ENCODE measurements at regions not wholly inside any gene's neighbourhood (a gene's known extent, or its start where the extent isn't known, plus 50 kb on each side); places are given as distances from the start of the nearest gene placed in this dataset.

DNA sequence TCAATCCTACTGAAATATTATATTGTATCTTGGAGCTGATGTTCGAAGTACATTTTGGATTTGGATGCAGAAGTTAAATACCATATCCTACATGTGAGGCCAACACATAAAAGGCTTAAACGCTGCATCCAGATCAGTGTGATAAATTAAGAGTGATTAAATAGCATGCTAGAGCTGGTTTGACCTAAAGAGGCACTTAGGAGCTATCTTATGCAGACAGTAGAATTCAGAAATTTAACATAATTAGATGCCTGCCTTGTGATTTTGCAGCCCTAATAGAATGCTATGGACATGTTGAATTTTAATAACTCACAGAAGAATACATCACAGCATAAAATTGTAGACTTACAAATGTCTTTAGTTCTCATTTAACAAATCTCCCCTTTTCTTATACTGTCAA, 501.2 kb upstream of the LINC00305 start:
- Mint-ChIP-seq H3K27me3 (ENCODE audit: low read depth) (no peaks in the 10 kb centered on the region), H3K4me1 (no peaks in the 10 kb centered on the region), H3K27ac (no peak overlapping the region), H3K9me3 (no peaks in the 10 kb centered on the region), H3K4me3 (no peak overlapping the region), H3K36me3 (no peaks in the 10 kb centered on the region)
- ChIA-PET CTCF (no interaction called here), POLR2A (interaction anchor here (0.6 kb wide), 1 partner anchor 469 kb away, joined by 3 read pairs; no protein-coding TSS in a partner anchor)
- no peak for DNase-seq (ENCODE audit: low spot score)
- TF ChIP-seq FOXK1 (CRISPR knock-in tag; IDR thresholded peaks at IDR 0.05) (no peak), JUN (CRISPR knock-in tag; IDR thresholded peaks at IDR 0.05) (no peak), PRRX2 (CRISPR knock-in tag; IDR thresholded peaks at IDR 0.05) (no peak), GRHL2 (CRISPR knock-in tag; IDR thresholded peaks at IDR 0.05; ENCODE audit: insufficient replicate concordance, severe bottlenecking) (no peak), ETV6 (CRISPR knock-in tag; IDR thresholded peaks at IDR 0.05) (no peak), ESRRA (CRISPR knock-in tag; IDR thresholded peaks at IDR 0.05; ENCODE audit: borderline replicate concordance) (no peak), ZNF423 (CRISPR knock-in tag; IDR thresholded peaks at IDR 0.05) (no peak), SOX15 (CRISPR knock-in tag; IDR thresholded peaks at IDR 0.05) (no peak), FOXJ3 (CRISPR knock-in tag; IDR thresholded peaks at IDR 0.05; ENCODE audit: borderline replicate concordance) (no peak), GTF2I (CRISPR knock-in tag; conservative IDR thresholded peaks at IDR 0.05) (no peak), OVOL2 (CRISPR knock-in tag; IDR thresholded peaks at IDR 0.05; ENCODE audit: borderline replicate concordance) (no peak)
- TF ChIP-seq, protein P1, sequence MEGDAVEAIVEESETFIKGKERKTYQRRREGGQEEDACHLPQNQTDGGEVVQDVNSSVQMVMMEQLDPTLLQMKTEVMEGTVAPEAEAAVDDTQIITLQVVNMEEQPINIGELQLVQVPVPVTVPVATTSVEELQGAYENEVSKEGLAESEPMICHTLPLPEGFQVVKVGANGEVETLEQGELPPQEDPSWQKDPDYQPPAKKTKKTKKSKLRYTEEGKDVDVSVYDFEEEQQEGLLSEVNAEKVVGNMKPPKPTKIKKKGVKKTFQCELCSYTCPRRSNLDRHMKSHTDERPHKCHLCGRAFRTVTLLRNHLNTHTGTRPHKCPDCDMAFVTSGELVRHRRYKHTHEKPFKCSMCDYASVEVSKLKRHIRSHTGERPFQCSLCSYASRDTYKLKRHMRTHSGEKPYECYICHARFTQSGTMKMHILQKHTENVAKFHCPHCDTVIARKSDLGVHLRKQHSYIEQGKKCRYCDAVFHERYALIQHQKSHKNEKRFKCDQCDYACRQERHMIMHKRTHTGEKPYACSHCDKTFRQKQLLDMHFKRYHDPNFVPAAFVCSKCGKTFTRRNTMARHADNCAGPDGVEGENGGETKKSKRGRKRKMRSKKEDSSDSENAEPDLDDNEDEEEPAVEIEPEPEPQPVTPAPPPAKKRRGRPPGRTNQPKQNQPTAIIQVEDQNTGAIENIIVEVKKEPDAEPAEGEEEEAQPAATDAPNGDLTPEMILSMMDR (IDR thresholded peaks at IDR 0.05): no peak
- TF ChIP-seq, protein P2, sequence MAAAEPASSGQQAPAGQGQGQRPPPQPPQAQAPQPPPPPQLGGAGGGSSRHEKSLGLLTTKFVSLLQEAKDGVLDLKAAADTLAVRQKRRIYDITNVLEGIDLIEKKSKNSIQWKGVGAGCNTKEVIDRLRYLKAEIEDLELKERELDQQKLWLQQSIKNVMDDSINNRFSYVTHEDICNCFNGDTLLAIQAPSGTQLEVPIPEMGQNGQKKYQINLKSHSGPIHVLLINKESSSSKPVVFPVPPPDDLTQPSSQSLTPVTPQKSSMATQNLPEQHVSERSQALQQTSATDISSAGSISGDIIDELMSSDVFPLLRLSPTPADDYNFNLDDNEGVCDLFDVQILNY (CRISPR knock-in tag; IDR thresholded peaks at IDR 0.05): no peak
- TF ChIP-seq, protein P3, sequence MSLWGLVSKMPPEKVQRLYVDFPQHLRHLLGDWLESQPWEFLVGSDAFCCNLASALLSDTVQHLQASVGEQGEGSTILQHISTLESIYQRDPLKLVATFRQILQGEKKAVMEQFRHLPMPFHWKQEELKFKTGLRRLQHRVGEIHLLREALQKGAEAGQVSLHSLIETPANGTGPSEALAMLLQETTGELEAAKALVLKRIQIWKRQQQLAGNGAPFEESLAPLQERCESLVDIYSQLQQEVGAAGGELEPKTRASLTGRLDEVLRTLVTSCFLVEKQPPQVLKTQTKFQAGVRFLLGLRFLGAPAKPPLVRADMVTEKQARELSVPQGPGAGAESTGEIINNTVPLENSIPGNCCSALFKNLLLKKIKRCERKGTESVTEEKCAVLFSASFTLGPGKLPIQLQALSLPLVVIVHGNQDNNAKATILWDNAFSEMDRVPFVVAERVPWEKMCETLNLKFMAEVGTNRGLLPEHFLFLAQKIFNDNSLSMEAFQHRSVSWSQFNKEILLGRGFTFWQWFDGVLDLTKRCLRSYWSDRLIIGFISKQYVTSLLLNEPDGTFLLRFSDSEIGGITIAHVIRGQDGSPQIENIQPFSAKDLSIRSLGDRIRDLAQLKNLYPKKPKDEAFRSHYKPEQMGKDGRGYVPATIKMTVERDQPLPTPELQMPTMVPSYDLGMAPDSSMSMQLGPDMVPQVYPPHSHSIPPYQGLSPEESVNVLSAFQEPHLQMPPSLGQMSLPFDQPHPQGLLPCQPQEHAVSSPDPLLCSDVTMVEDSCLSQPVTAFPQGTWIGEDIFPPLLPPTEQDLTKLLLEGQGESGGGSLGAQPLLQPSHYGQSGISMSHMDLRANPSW (CRISPR knock-in tag; conservative IDR thresholded peaks at IDR 0.05; ENCODE audit: low read depth): no peak
- TF ChIP-seq, protein P4, sequence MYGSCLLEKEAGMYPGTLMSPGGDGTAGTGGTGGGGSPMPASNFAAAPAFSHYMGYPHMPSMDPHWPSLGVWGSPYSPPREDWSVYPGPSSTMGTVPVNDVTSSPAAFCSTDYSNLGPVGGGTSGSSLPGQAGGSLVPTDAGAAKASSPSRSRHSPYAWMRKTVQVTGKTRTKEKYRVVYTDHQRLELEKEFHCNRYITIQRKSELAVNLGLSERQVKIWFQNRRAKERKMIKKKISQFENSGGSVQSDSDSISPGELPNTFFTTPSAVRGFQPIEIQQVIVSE (CRISPR knock-in tag; IDR thresholded peaks at IDR 0.05; ENCODE audit: borderline replicate concordance): no peak
- TF ChIP-seq, protein P5, sequence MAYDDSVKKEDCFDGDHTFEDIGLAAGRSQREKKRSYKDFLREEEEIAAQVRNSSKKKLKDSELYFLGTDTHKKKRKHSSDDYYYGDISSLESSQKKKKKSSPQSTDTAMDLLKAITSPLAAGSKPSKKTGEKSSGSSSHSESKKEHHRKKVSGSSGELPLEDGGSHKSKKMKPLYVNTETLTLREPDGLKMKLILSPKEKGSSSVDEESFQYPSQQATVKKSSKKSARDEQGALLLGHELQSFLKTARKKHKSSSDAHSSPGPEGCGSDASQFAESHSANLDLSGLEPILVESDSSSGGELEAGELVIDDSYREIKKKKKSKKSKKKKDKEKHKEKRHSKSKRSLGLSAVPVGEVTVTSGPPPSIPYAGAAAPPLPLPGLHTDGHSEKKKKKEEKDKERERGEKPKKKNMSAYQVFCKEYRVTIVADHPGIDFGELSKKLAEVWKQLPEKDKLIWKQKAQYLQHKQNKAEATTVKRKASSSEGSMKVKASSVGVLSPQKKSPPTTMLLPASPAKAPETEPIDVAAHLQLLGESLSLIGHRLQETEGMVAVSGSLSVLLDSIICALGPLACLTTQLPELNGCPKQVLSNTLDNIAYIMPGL (CRISPR knock-in tag; IDR thresholded peaks at IDR 0.05): no peak
- no peak for ATAC-seq

DNA sequence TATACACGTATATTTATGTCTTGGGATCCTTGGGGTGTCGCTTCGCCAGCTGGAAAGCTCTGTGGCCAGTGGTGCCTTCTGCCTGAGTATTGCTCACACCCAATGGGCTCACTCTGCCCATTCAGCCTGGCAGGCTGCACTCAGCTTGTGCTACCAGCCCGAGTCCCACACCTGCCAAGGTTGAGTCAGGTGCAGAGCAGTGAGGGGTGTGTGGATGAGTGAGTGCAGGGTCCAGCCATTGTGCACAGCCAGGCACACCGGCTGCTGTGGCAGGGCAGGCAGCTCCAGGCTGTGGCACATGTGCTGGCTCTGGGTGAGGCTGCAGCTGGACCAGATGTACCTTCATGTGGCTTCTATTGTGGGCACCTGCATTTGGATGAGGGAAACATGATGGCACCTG, 496.9 kb upstream of the LINC00305 start:
- H3K4me1 Mint-ChIP-seq: no peaks in the 10 kb centered on the region
- H3K27ac Mint-ChIP-seq: no peak overlapping the region
- DNase-seq (ENCODE audit: low spot score): no peak
- ChIA-PET POLR2A (no interaction called here), CTCF (no interaction called here)
- no peaks in the 10 kb centered on the region for H3K36me3 Mint-ChIP-seq
- no peak for ATAC-seq
- H3K4me3 Mint-ChIP-seq: no peak overlapping the region
- H3K9me3 Mint-ChIP-seq: no peaks in the 10 kb centered on the region
- H3K27me3 Mint-ChIP-seq (ENCODE audit: low read depth): no peaks in the 10 kb centered on the region
- TF ChIP-seq SMAD3 (CRISPR knock-in tag; IDR thresholded peaks at IDR 0.05; ENCODE audit: borderline replicate concordance): no peak
- TF ChIP-seq ZNF317 (CRISPR knock-in tag; IDR thresholded peaks at IDR 0.05; ENCODE audit: borderline replicate concordance, low read depth): no peak
- no peak for TF ChIP-seq EMX1 (CRISPR knock-in tag; IDR thresholded peaks at IDR 0.05)
- no peak for TF ChIP-seq ETV6 (CRISPR knock-in tag; IDR thresholded peaks at IDR 0.05)
- no peak for TF ChIP-seq ZNF263 (CRISPR knock-in tag; IDR thresholded peaks at IDR 0.05; ENCODE audit: low read depth)
- no peak for TF ChIP-seq SOX15 (CRISPR knock-in tag; IDR thresholded peaks at IDR 0.05)
- TF ChIP-seq, protein P6, sequence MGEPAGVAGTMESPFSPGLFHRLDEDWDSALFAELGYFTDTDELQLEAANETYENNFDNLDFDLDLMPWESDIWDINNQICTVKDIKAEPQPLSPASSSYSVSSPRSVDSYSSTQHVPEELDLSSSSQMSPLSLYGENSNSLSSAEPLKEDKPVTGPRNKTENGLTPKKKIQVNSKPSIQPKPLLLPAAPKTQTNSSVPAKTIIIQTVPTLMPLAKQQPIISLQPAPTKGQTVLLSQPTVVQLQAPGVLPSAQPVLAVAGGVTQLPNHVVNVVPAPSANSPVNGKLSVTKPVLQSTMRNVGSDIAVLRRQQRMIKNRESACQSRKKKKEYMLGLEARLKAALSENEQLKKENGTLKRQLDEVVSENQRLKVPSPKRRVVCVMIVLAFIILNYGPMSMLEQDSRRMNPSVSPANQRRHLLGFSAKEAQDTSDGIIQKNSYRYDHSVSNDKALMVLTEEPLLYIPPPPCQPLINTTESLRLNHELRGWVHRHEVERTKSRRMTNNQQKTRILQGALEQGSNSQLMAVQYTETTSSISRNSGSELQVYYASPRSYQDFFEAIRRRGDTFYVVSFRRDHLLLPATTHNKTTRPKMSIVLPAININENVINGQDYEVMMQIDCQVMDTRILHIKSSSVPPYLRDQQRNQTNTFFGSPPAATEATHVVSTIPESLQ (CRISPR knock-in tag; IDR thresholded peaks at IDR 0.05): no peak
- TF ChIP-seq GTF2I (CRISPR knock-in tag; conservative IDR thresholded peaks at IDR 0.05): no peak
